ENCODE measurements at regions not wholly inside any gene's neighbourhood (a gene's known extent, or its start where the extent isn't known, plus 50 kb on each side); places are given as distances from the start of the nearest gene placed in this dataset.

DNA sequence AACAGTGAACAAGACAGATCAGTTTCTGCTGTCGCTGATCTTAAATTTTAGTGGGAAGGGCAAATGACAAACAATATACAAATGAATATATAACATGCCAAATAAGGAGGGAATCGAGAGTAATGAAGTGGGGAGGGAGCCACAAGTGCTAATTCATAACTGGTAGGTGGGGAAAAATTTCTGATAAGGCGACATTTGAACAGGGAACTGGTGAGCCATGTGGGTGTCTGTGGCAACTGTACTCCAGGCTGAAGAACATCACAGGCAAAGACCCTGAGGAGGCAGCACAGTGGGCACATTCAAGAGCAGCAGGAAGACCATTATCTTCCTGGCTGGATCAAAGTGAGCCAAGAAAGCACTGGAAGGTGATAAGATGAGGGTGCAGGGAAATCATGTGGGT is 51.6 kb upstream of the CD28 start (continued):
- TF ChIP-seq, protein P1, sequence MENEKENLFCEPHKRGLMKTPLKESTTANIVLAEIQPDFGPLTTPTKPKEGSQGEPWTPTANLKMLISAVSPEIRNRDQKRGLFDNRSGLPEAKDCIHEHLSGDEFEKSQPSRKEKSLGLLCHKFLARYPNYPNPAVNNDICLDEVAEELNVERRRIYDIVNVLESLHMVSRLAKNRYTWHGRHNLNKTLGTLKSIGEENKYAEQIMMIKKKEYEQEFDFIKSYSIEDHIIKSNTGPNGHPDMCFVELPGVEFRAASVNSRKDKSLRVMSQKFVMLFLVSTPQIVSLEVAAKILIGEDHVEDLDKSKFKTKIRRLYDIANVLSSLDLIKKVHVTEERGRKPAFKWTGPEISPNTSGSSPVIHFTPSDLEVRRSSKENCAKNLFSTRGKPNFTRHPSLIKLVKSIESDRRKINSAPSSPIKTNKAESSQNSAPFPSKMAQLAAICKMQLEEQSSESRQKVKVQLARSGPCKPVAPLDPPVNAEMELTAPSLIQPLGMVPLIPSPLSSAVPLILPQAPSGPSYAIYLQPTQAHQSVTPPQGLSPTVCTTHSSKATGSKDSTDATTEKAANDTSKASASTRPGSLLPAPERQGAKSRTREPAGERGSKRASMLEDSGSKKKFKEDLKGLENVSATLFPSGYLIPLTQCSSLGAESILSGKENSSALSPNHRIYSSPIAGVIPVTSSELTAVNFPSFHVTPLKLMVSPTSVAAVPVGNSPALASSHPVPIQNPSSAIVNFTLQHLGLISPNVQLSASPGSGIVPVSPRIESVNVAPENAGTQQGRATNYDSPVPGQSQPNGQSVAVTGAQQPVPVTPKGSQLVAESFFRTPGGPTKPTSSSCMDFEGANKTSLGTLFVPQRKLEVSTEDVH (IDR thresholded peaks at IDR 0.05; ENCODE audit: low read depth, partially characterized antibody): no peak
- TF ChIP-seq EED (IDR thresholded peaks at IDR 0.05; ENCODE audit: low read depth) (no peak), KDM1A (IDR thresholded peaks at IDR 0.05; ENCODE audit: borderline replicate concordance) (no peak), NFYB (IDR thresholded peaks at IDR 0.05; ENCODE audit: insufficient read depth, low read depth, low read length) (no peak), HCFC1 (IDR thresholded peaks at IDR 0.05; ENCODE audit: low read length) (no peak), SUZ12 (IDR thresholded peaks at IDR 0.05; ENCODE audit: unreplicated experiment) (no peak), IRF4 (IDR thresholded peaks at IDR 0.05; ENCODE audit: low read depth, low read length) (no peak)
- TF ChIP-seq, protein P2, sequence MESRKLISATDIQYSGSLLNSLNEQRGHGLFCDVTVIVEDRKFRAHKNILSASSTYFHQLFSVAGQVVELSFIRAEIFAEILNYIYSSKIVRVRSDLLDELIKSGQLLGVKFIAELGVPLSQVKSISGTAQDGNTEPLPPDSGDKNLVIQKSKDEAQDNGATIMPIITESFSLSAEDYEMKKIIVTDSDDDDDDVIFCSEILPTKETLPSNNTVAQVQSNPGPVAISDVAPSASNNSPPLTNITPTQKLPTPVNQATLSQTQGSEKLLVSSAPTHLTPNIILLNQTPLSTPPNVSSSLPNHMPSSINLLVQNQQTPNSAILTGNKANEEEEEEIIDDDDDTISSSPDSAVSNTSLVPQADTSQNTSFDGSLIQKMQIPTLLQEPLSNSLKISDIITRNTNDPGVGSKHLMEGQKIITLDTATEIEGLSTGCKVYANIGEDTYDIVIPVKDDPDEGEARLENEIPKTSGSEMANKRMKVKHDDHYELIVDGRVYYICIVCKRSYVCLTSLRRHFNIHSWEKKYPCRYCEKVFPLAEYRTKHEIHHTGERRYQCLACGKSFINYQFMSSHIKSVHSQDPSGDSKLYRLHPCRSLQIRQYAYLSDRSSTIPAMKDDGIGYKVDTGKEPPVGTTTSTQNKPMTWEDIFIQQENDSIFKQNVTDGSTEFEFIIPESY (IDR thresholded peaks at IDR 0.05): no peak
- TF ChIP-seq, protein P3, sequence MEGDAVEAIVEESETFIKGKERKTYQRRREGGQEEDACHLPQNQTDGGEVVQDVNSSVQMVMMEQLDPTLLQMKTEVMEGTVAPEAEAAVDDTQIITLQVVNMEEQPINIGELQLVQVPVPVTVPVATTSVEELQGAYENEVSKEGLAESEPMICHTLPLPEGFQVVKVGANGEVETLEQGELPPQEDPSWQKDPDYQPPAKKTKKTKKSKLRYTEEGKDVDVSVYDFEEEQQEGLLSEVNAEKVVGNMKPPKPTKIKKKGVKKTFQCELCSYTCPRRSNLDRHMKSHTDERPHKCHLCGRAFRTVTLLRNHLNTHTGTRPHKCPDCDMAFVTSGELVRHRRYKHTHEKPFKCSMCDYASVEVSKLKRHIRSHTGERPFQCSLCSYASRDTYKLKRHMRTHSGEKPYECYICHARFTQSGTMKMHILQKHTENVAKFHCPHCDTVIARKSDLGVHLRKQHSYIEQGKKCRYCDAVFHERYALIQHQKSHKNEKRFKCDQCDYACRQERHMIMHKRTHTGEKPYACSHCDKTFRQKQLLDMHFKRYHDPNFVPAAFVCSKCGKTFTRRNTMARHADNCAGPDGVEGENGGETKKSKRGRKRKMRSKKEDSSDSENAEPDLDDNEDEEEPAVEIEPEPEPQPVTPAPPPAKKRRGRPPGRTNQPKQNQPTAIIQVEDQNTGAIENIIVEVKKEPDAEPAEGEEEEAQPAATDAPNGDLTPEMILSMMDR (IDR thresholded peaks at IDR 0.05 in 2 of 3, conservative IDR thresholded peaks at IDR 0.05 in 1 of 3; ENCODE audit: control insufficient read depth in 2 of 3, extremely low read depth in 1 of 3, insufficient read depth in 1 of 3, low read depth in 3 of 3, low read length in 3 of 3): no peak

All from GM12878 (cell line).